SKM-1 (cell line): ENCODE measurements at regions not wholly inside any gene's neighbourhood (a gene's known extent, or its start where the extent isn't known, plus 50 kb on each side); places are given as distances from the start of the nearest gene placed in this dataset.

Source experiments
- DNase-seq: peaks from one replicate; lab custom pipeline; 2025; ENCODE audit not compliant: unreplicated experiment; lab: John Stamatoyannopoulos, UW

- no peak for DNase-seq
Observed at GRCh38 chr1:94599095-94599813, 57.7 kb upstream of the F3 start.

GRCh38 chr1:94597701-94598100, 56.1 kb upstream of the F3 start:
- no peak for DNase-seq

GRCh38 chr1:94596260-94596659, 54.7 kb upstream of the F3 start:
- no peak for DNase-seq

DNA sequence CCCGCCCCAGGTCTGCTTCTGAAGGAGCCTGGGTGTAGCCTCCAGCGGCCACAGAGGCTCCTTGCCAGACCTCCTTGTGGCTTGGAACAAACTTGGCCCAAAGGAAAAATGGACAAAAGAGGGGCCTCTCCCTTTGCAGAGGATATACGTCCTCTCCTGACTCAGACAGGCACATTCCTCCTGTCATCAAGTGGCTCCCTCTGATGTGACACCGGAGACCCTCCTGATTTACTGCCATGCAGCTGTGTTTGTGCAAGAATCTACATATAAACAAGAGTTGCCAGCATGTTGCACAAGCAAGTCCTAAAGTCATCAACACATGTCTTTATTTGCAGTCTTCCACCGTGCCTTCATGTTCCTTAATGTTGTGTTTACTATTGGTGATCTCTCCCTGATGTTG, 54.1 kb upstream of the F3 start:
- DNase-seq: no peak

DNA sequence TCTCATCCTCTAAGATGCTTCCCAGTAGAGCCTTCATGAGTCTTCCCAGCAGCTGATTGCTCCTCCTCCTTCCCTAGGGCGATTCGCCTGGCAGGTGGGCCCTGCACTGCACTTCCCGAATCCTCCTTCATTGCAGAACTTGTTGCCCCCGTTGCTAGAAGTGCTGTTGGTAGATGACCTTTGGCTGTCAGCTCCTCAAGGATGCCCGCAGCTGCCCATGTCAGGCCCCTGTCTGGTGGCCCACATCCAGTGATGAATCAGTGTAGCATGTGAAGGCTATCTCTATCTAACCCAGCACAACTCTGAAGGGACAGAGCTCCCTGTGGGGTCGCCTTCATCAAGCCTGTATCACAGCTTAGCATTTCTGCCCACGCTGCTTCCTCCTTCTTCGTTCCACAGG, 52.1 kb upstream of the F3 start:
- no peak for DNase-seq

DNA sequence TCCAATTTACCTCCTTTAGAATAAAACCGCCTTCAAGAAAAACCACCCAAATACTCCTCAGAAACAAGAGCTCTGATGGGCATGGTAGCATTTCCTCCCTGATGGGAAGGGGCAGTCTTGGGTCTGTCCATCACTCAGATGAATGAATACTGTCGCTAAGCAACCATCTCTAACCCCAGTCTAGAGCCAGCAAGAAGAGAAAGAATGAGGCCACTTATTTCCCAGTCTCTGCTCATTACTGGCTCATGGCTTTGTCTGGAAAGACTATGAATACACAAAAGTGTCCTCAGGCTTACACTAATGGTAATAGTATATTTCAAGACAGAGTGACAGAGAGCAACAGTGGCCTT, 51.0 kb upstream of the F3 start:
- DNase-seq: no peak

GRCh38 chr1:94591823-94592570, 50.4 kb upstream of the F3 start:
- no peak for DNase-seq
